Muscle layer of duodenum (tissue), 2 donors: ENCODE measurements at regions not wholly inside any gene's neighbourhood (a gene's known extent, or its start where the extent isn't known, plus 50 kb on each side); places are given as distances from the start of the nearest gene placed in this dataset.

ENCODE experiments used
- H3K27ac ChIP-seq: one replicate; pipeline ENCODE4 v1.7.0; 2013; ENCODE audit warnings: mild to moderate bottlenecking, low read length
- H3K27me3 ChIP-seq: one replicate; pipeline ENCODE4 v1.7.0; 2013; ENCODE audit warnings: low read depth, mild to moderate bottlenecking, control low read depth, low read length
- H3K36me3 ChIP-seq, 2 donors: one replicate each; pipeline ENCODE4 v1.7.0; 2013; ENCODE audit warnings: low read length in 2 of 2, control low read depth in 1 of 2, mild to moderate bottlenecking in 1 of 2; ENCODE audit not compliant: insufficient read depth in 2 of 2, control insufficient read depth in 1 of 2
- H3K4me1 ChIP-seq, 2 donors: one replicate each; pipeline ENCODE4 v1.7.0; 2013; ENCODE audit warnings: low read length in 2 of 2, mild to moderate bottlenecking in 2 of 2, control low read depth in 1 of 2, moderate library complexity in 1 of 2; ENCODE audit not compliant: insufficient read depth in 2 of 2, control insufficient read depth in 1 of 2
- H3K4me3 ChIP-seq, 2 donors: one replicate each; pipeline ENCODE4 v1.7.0; 2013; ENCODE audit warnings: low read length in 2 of 2, low read depth in 1 of 2, mild to moderate bottlenecking in 1 of 2
- H3K9me3 ChIP-seq, 2 donors: one replicate each; pipeline ENCODE4 v1.7.0; 2013; ENCODE audit warnings: low read length in 2 of 2, control low read depth in 1 of 2, mild to moderate bottlenecking in 1 of 2; ENCODE audit not compliant: control insufficient read depth in 1 of 2
- donor health status: healthy.

DNA sequence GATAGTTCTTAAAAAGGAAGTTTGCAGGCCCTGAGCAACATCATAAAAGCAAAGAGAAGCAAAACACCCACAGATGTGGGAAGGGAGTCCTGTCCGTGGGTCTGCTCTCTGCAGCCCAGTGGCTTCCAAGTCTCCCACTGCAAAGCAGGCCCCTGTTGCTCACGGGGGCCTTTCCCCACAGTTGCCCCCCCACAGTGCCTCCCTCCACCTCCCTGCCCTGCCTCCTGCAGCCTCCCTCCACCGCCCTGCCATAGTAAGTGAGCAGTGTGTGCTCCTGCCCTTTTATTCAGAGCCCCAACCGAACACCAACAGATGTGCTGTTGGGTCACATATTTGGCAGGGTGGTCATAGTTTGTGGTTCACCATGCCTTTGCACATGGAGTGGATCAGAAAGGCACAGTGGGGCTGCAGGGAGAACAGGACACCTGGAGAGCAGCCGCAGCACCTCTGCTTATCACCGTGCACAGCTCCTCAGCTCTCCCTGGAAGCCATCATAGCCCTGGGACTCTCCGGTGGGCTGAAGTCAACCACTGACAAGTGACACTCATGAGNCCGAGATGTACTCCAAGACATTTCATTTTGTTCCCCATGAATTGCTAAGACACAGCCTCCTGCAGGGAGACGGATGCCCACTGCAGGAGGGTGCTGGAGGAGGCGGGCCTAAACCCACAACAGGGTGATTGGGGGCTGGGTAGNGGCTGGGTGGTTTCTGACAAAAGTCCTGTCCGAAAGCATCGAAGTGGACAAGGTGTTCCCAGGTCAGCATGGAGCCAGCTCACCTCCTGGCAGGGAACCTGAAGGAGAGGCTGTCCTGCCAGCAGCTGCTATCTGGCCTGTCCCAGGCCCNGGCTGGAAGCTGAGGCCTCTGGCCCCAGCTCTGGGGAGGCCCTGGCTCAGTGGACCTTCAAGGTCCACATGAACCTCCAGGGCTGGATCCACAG lies 278.9 kb downstream of the GADD45G start:
- Histone ChIP-seq H3K36me3 (no peaks in the 10 kb centered on the region), H3K4me1 (peaks cover 0 to 7% of the 10 kb centered on the region in 2 donors)

DNA sequence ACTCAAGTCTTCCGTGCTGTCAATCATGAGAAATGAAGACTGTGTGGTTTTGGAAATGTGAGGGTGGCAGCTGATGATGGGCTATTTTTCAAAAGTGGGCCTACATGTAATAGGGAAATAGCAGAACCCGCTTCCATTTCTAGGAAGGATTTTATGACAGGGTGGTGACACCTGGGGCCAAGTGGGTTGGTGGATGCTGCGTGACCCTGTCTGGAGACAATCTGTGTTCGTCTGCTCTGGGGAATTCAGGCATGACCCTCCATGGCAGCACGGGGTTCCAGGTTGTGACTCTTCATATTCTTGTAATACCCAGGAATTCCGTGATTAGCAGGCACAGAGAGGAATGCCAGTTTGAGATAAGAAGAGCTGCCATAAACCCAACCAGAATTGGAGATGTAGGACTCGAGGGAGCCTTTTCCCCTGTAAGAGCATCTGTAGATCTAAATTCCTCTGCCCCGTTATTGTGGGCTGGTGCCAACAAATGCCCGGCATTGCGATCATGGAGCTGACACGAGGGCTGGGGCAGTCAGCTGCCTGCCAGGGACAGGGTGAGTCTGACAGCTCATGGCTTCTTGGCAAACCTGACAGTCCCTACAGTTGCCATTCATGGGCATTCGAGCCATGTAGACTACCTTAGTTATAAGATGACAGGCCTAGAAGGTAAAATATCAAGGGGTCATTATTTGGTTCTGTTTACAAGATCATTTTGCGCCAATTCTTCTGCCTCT lies 279.7 kb downstream of the GADD45G start:
- Histone ChIP-seq H3K27me3 (no peaks in the 10 kb centered on the region), H3K4me1 (peaks cover 0 to 7% of the 10 kb centered on the region in 2 donors), H3K9me3 (no peaks in the 10 kb centered on the region), H3K4me3 (no peak overlapping the region), H3K36me3 (no peaks in the 10 kb centered on the region), H3K27ac (no peak overlapping the region)

More for the DNA sequence above, 278.9 kb downstream of the GADD45G start:
- Histone ChIP-seq H3K9me3 (no peaks in the 10 kb centered on the region), H3K27ac (no peak overlapping the region), H3K4me3 (no peak overlapping the region), H3K27me3 (no peaks in the 10 kb centered on the region)

DNA sequence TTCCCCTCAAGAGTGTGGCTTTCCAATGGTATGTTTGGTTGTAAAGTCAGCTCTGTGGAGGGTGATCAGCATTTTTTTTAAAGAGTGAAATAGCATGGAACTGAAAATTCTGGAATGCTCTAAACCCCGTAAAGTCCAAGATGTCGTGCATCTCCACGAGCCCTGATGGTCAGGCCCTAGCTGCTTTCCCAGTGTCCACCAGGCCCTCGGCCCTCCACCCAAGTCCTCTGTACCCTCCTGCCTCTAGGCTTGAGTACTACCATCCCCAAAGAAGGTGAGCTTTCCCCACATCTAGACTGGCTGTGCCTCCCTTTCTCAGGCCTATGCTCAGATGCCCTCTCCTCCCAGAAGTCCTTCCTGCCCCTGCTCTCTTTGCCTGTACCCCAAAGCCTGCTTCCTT lies 280.3 kb downstream of the GADD45G start:
- no peak overlapping the region for H3K27ac ChIP-seq
- H3K36me3 ChIP-seq, result no peaks in the 10 kb centered on the region
- H3K4me1 ChIP-seq, result peaks cover 0 to 7% of the 10 kb centered on the region in 2 donors
- no peak overlapping the region for H3K4me3 ChIP-seq
- no peaks in the 10 kb centered on the region for H3K27me3 ChIP-seq
- H3K9me3 ChIP-seq, result no peaks in the 10 kb centered on the region

DNA sequence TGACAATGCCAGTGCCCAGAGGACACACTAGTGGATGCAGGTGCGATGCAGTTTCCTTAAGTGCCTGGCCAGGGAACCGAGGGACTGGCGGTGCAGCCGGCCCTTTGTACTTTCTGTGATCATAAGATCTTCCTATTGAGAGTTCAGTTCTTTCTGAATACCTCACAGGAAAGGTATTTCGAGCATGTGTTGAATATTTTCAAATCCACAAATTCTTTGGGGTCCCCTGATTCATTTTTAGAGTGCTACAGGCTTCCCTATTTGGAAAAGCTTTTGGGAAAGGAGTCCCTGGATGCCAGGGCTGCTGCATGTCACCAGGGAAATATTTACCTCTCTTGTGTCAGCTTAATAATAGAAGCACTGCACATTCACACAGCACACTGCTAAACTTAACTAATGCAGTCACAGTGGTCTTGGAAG lies 281.5 kb downstream of the GADD45G start:
- Histone ChIP-seq H3K9me3 (no peaks in the 10 kb centered on the region), H3K36me3 (no peaks in the 10 kb centered on the region), H3K4me1 (peaks cover 2 to 9% of the 10 kb centered on the region in 2 donors), H3K27ac (no peak overlapping the region), H3K4me3 (no peak overlapping the region), H3K27me3 (no peaks in the 10 kb centered on the region)

DNA sequence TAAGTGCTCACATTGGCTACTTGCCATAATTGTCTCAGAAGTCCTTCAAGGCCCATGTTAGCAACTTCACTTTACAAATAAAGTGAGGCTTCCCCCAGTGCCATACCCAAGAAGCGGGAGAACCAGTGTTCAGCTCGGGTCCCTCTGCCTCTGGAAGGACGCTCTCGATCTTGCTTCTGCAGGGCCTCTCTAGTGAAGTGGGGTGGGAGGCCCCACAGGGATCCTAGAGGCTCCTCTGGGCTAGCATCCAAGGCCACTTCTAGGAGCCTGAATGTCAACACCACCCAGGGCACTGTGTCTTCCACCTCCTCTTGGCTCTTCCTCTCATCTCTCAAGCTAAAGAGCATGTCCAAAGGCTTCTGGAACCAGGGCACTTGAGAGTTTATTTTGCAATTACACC lies 282.5 kb downstream of the GADD45G start:
- H3K27ac ChIP-seq, result no peak overlapping the region
- H3K4me3 ChIP-seq, result no peak overlapping the region
- H3K36me3 ChIP-seq, result no peaks in the 10 kb centered on the region
- no peaks in the 10 kb centered on the region for H3K9me3 ChIP-seq
- H3K4me1 ChIP-seq, result peaks cover 11 to 19% of the 10 kb centered on the region in 2 donors
- H3K27me3 ChIP-seq, result no peaks in the 10 kb centered on the region

DNA sequence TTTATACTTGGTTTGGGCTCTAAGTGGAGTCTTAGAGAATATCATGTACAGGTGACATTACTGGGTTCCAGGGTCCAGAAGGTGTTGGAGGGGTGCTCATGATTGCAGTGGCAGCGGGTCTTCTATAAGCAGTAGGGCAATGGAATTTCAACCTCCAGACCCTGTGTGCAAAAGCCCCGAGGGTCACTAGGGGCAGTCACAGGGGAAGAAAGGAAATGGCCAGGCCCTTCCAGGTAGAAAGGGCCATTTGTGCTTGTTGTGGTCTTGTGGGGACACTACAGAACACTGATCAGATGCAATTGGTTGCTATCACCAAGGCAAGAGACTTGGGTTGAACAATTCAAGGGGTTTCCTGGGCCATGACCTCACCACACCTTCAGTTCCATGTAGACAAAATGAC lies 283.4 kb downstream of the GADD45G start:
- Histone ChIP-seq H3K36me3 (no peaks in the 10 kb centered on the region), H3K27ac (no peak overlapping the region), H3K4me3 (no peak overlapping the region), H3K4me1 (peaks cover 11 to 22% of the 10 kb centered on the region in 2 donors), H3K9me3 (no peaks in the 10 kb centered on the region), H3K27me3 (no peaks in the 10 kb centered on the region)

DNA sequence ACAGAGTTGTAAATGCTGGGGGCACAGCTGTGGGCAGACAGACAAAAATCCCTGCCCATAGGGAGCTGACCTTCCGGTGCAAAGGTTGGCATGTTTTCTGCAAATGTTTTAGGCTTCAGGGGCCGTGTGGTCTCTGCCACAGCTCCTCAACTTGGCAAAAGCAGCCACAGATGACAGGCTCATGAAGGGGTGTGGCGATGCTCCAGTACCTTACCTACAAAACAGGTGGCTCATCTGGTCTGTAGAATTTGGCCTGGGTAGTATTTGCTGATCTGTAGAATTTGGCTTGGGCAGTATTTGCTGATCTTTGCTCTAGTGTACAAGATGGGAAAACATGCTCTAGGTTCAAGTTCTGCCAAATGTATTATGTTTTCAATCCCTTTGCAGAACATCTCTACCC lies 283.9 kb downstream of the GADD45G start:
- peaks cover 11 to 22% of the 10 kb centered on the region in 2 donors for H3K4me1 ChIP-seq
- H3K36me3 ChIP-seq, result no peaks in the 10 kb centered on the region

DNA sequence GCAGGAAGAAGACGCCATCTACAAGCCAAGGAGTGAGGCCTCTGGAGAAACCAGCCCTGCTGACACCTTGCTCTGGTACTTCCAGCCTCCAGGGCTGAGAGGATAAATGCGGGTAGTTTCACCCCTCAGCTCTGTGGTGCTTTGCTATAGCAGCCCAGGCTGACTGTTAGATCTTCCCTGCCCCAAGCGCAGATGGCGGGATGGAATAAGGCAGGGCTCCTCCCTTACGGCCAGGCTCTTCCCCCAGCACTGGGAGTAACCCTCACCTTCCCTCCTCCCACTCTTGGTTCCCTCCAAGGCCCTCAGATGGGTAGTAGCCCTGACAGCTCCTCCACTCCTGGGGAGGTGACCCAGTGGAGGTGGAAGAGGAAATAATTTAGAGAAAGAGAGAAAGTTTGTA lies 285.1 kb downstream of the GADD45G start:
- Histone ChIP-seq H3K9me3 (no peaks in the 10 kb centered on the region), H3K27ac (no peak overlapping the region), H3K27me3 (no peaks in the 10 kb centered on the region), H3K4me1 (peaks cover 11 to 22% of the 10 kb centered on the region in 2 donors), H3K4me3 (no peak overlapping the region), H3K36me3 (no peaks in the 10 kb centered on the region)

More for the DNA sequence above, 283.9 kb downstream of the GADD45G start:
- Histone ChIP-seq H3K27me3 (no peaks in the 10 kb centered on the region), H3K4me3 (no peak overlapping the region), H3K27ac (no peak overlapping the region), H3K9me3 (no peaks in the 10 kb centered on the region)

DNA sequence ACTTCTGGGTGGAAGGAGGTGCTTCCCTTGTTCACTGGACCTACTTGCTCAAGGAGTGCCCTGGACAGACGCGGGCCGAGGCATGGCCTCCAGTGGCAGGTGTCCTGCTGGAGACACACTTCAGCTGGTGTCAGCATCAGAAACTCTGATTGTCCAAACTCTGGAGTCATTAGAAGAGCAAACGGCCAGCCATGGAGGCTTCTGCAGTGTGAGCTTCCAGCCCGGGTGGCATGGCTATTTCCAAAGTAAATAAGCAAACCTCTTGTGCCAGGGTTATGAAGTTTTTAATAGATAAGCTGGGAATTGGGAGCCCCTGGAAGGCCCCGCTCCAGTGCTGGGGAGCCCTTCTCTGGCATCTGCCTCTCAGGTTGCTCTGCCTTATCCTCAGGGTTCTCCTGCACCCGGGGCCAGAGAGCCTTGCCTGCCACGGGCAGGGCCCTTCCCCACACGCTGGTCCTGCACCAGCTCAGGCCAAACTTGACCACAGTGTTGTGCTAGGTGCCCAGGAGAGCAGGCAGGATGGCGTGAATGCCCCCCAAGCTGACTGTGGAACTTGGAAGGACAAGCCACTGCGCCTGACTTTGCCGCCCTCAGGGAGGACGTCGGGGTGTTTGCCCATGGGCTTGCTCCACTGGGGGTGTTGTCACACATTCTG lies 285.6 kb downstream of the GADD45G start:
- Histone ChIP-seq H3K4me1 (peaks cover 11 to 22% of the 10 kb centered on the region in 2 donors), H3K9me3 (no peaks in the 10 kb centered on the region), H3K27ac (no peak overlapping the region), H3K27me3 (no peaks in the 10 kb centered on the region), H3K36me3 (no peaks in the 10 kb centered on the region), H3K4me3 (no peak overlapping the region)

DNA sequence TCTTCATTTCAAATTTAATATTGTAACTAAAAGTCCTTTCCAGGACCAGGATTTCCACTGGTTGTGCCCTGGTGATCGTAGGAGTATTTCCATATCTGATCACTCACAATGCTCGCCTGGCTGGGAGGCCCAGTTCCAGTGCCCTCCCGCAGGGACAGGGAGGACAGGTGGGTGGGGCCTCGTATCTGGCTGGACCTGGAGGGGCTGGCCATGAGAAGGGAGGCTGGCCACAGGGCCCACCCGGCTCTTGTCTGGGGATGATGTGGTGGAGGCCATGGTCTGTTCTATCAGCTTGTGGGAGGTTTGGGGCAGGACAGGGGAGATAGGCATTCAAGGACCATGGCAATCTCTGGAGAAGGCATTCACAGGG lies 286.4 kb downstream of the GADD45G start:
- Histone ChIP-seq H3K4me1 (peaks cover 11 to 21% of the 10 kb centered on the region in 2 donors), H3K9me3 (no peaks in the 10 kb centered on the region), H3K27me3 (no peaks in the 10 kb centered on the region), H3K36me3 (no peaks in the 10 kb centered on the region), H3K27ac (peak overlapping the region; percentile 54), H3K4me3 (no peak overlapping the region)
